ENCODE measurements at regions not wholly inside any gene's neighbourhood (a gene's known extent, or its start where the extent isn't known, plus 50 kb on each side); places are given as distances from the start of the nearest gene placed in this dataset.

- TF ChIP-seq, protein P1, sequence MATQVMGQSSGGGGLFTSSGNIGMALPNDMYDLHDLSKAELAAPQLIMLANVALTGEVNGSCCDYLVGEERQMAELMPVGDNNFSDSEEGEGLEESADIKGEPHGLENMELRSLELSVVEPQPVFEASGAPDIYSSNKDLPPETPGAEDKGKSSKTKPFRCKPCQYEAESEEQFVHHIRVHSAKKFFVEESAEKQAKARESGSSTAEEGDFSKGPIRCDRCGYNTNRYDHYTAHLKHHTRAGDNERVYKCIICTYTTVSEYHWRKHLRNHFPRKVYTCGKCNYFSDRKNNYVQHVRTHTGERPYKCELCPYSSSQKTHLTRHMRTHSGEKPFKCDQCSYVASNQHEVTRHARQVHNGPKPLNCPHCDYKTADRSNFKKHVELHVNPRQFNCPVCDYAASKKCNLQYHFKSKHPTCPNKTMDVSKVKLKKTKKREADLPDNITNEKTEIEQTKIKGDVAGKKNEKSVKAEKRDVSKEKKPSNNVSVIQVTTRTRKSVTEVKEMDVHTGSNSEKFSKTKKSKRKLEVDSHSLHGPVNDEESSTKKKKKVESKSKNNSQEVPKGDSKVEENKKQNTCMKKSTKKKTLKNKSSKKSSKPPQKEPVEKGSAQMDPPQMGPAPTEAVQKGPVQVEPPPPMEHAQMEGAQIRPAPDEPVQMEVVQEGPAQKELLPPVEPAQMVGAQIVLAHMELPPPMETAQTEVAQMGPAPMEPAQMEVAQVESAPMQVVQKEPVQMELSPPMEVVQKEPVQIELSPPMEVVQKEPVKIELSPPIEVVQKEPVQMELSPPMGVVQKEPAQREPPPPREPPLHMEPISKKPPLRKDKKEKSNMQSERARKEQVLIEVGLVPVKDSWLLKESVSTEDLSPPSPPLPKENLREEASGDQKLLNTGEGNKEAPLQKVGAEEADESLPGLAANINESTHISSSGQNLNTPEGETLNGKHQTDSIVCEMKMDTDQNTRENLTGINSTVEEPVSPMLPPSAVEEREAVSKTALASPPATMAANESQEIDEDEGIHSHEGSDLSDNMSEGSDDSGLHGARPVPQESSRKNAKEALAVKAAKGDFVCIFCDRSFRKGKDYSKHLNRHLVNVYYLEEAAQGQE (IDR thresholded peaks at IDR 0.05; ENCODE audit: insufficient read depth in 1 of 2, low read depth in 2 of 2, low read length in 2 of 2): no peak
- TF ChIP-seq SIN3A (IDR thresholded peaks at IDR 0.05; ENCODE audit: borderline replicate concordance, insufficient read depth, low read length) (no peak), POLR2AphosphoS5 (IDR thresholded peaks at IDR 0.05; ENCODE audit: low read depth, low read length) (no peak)
These were observed 177.9 kb upstream of the NABP1 start for GRCh38 chr2:191499874-191500565.

All from PFSK-1 (cell line).